HG02885 (cell line): ENCODE measurements at regions not wholly inside any gene's neighbourhood (a gene's known extent, or its start where the extent isn't known, plus 50 kb on each side); places are given as distances from the start of the nearest gene placed in this dataset.
A peak's percentile ranks its signal among the peaks of the same experiment; 100 is the strongest.

ENCODE experiments used
- ATAC-seq: cut with Tn5 transposase; IDR thresholded peaks from one replicate; pipeline ENCODE4 v1.9.1; 2021; ENCODE audit warnings: mild to moderate bottlenecking; ENCODE audit not compliant: unreplicated experiment, poor library complexity

GRCh38 chr17:72022328-72023275, 98.2 kb upstream of the SOX9 start:
- ATAC-seq = peak; percentile 33

GRCh38 chr17:72024457-72024856, 96.4 kb upstream of the SOX9 start:
- no peak for ATAC-seq

GRCh38 chr17:72025113-72025512, 95.7 kb upstream of the SOX9 start:
- no peak for ATAC-seq

- ATAC-seq = peak; percentile 75
These were observed 90.5 kb upstream of the SOX9 start for GRCh38 chr17:72030067-72030899.

- ATAC-seq = no peak
These were observed 89.5 kb upstream of the SOX9 start for GRCh38 chr17:72031219-72031884.

GRCh38 chr17:72033334-72033733, 87.5 kb upstream of the SOX9 start:
- ATAC-seq = no peak

- peak; percentile 55 for ATAC-seq
These were observed 86.8 kb upstream of the SOX9 start for GRCh38 chr17:72034000-72034399.

GRCh38 chr17:72038427-72038826, 82.4 kb upstream of the SOX9 start:
- no peak for ATAC-seq

GRCh38 chr17:72039490-72039889, 81.3 kb upstream of the SOX9 start:
- no peak for ATAC-seq

GRCh38 chr17:72046178-72046577, 74.6 kb upstream of the SOX9 start:
- no peak for ATAC-seq

GRCh38 chr17:72046643-72047612, 73.9 kb upstream of the SOX9 start:
- no peak for ATAC-seq

GRCh38 chr17:72049914-72050313, 70.9 kb upstream of the SOX9 start:
- ATAC-seq = no peak

GRCh38 chr17:72053036-72053435, 67.8 kb upstream of the SOX9 start:
- ATAC-seq = no peak

- ATAC-seq = no peak
These were observed 67.4 kb upstream of the SOX9 start for GRCh38 chr17:72053449-72053848.

- no peak for ATAC-seq
These were observed 64.7 kb upstream of the SOX9 start for GRCh38 chr17:72056155-72056554.

GRCh38 chr17:72056727-72057290, 64.0 kb upstream of the SOX9 start:
- ATAC-seq = no peak

- no peak for ATAC-seq
These were observed 60.7 kb upstream of the SOX9 start for GRCh38 chr17:72060084-72060483.

- ATAC-seq = no peak
These were observed 57.6 kb upstream of the SOX9 start for GRCh38 chr17:72063262-72063661.

- no peak for ATAC-seq
These were observed 56.9 kb upstream of the SOX9 start for GRCh38 chr17:72063756-72064450.
